IMR-90 (cell line): ENCODE measurements at regions not wholly inside any gene's neighbourhood (a gene's known extent, or its start where the extent isn't known, plus 50 kb on each side); places are given as distances from the start of the nearest gene placed in this dataset.

Source experiments
- ATAC-seq: fragments of 200-7000 bp; cut with Tn5 transposase; 2 replicates; pipeline ENCODE4 v1.9.1; 2020; ENCODE audit warnings: low read depth, mild to moderate bottlenecking, moderate library complexity
- BruUV-seq: library from RNA; stranded (reverse); fragments of 400-500 nt; replicated peaks from 2 replicates; lab custom pipeline; 2021; lab: Mats Ljungman, UMichigan
- CTCF ChIA-PET: fragments of 300-600 bp; formaldehyde crosslinking; extraction: SDS; loops from one replicate; lab custom pipeline; 2021; ENCODE audit warnings: antibody characterized with exemption; lab: Yijun Ruan, JAX
- POLR2A ChIA-PET: fragments of 300-600 bp; sonication (Branson Sonifier 250); formaldehyde crosslinking; loops from one replicate; lab custom pipeline; 2022; ENCODE audit warnings: antibody characterized with exemption; ENCODE audit not compliant: unreplicated experiment; lab: Charles Lee
- DNase-seq: peaks from one replicate; pipeline ENCODE4 v3.0.0; 2013
- H2AFZ ChIP-seq: replicated peaks from 2 replicates; pipeline ENCODE3; 2013; ENCODE audit warnings: low read length, mild to moderate bottlenecking; ENCODE audit not compliant: poor library complexity
- H2AK5ac ChIP-seq: 2 replicates; pipeline ENCODE4 v1.6.1; 2013; ENCODE audit warnings: low read depth, low read length, inconsistent platforms
- H2AK9ac ChIP-seq: replicated peaks from 2 replicates; pipeline ENCODE3; 2013; ENCODE audit warnings: mild to moderate bottlenecking, low read depth, low read length, moderate library complexity; ENCODE audit not compliant: poor library complexity
- H2BK120ac ChIP-seq: 2 replicates; pipeline ENCODE4 v1.6.1; 2013; ENCODE audit warnings: low read depth, low read length, inconsistent platforms
- H2BK15ac ChIP-seq: 3 replicates; pipeline ENCODE4 v1.6.1; 2013; ENCODE audit warnings: low read depth, low read length, inconsistent platforms
- H2BK20ac ChIP-seq: 2 replicates; pipeline ENCODE4 v1.6.1; 2013; ENCODE audit warnings: low read depth, mild to moderate bottlenecking, inconsistent platforms, low read length, moderate library complexity
- H2BK5ac ChIP-seq: 2 replicates; pipeline ENCODE4 v1.6.1; 2013; ENCODE audit warnings: mild to moderate bottlenecking, low read depth, low read length, inconsistent platforms; ENCODE audit not compliant: poor library complexity, severe bottlenecking
- H3K14ac ChIP-seq: replicated peaks from 2 replicates; pipeline ENCODE4 v1.6.1; 2013; ENCODE audit warnings: low read depth, low read length, inconsistent platforms
- H3K18ac ChIP-seq: 2 replicates; pipeline ENCODE4 v1.6.1; 2013; ENCODE audit warnings: low read depth, low read length, control low read depth
- H3K23ac ChIP-seq: 2 replicates; pipeline ENCODE4 v1.6.1; 2013; ENCODE audit warnings: low read depth, low read length, inconsistent platforms
- H3K27ac ChIP-seq: 2 replicates; pipeline ENCODE4 v1.5.1; 2013; ENCODE audit warnings: mild to moderate bottlenecking, control low read depth, low read length; ENCODE audit not compliant: insufficient read depth
- H3K27me3 ChIP-seq: 2 replicates; pipeline ENCODE4 v1.6.1; 2013; ENCODE audit warnings: low read length; ENCODE audit not compliant: control insufficient read depth, insufficient read depth
- H3K36me3 ChIP-seq: 2 replicates; pipeline ENCODE4 v1.6.1; 2013; ENCODE audit warnings: low read length, mixed read lengths; ENCODE audit not compliant: control insufficient read depth, insufficient read depth
- H3K4ac ChIP-seq: 2 replicates; pipeline ENCODE4 v1.6.1; 2013; ENCODE audit warnings: low read depth, low read length, inconsistent platforms
- H3K4me1 ChIP-seq: 2 replicates; pipeline ENCODE4 v1.6.1; 2013; ENCODE audit warnings: low read length, mixed read lengths; ENCODE audit not compliant: control insufficient read depth, insufficient read depth
- H3K4me2 ChIP-seq: 2 replicates; pipeline ENCODE4 v1.6.1; 2013; ENCODE audit warnings: low read depth, mild to moderate bottlenecking, control low read depth, low read length, moderate library complexity
- H3K4me3 ChIP-seq: 2 replicates; pipeline ENCODE4 v1.5.1; 2013; ENCODE audit warnings: low read depth, mild to moderate bottlenecking, control low read depth, low read length, moderate library complexity; ENCODE audit not compliant: insufficient read depth
- H3K56ac ChIP-seq: 2 replicates; pipeline ENCODE4 v1.6.1; 2013; ENCODE audit warnings: low read length, inconsistent platforms; ENCODE audit not compliant: insufficient read depth; ENCODE audit errors: extremely low read depth
- H3K79me1 ChIP-seq, 2 experiments: 2 replicates each; pipeline ENCODE4 v1.6.1; 2013; ENCODE audit warnings: low read length in 2 of 2, inconsistent platforms in 1 of 2, low read depth in 1 of 2
- H3K9ac ChIP-seq: 2 replicates; pipeline ENCODE4 v1.6.1; 2013; ENCODE audit warnings: low read depth, low read length, control low read depth
- H3K9me1 ChIP-seq: 2 replicates; pipeline ENCODE4 v1.6.1; 2013; ENCODE audit warnings: low read length, inconsistent platforms; ENCODE audit not compliant: insufficient read depth
- H3K9me3 ChIP-seq: 2 replicates; pipeline ENCODE4 v1.6.1; 2013; ENCODE audit warnings: low read length; ENCODE audit not compliant: control insufficient read depth, insufficient read depth
- H4K20me1 ChIP-seq: 2 replicates; pipeline ENCODE4 v1.6.1; 2013; ENCODE audit warnings: low read length, inconsistent platforms; ENCODE audit not compliant: insufficient read depth
- H4K5ac ChIP-seq: 2 replicates; pipeline ENCODE4 v1.6.1; 2013; ENCODE audit warnings: mild to moderate bottlenecking, low read depth, low read length, control low read depth
- H4K8ac ChIP-seq, 2 experiments: 2 replicates each; pipeline ENCODE4 v1.6.1; 2013; ENCODE audit warnings: low read depth in 2 of 2, low read length in 2 of 2, control low read depth in 1 of 2, inconsistent platforms in 1 of 2
- H4K91ac ChIP-seq: 2 replicates; pipeline ENCODE4 v1.6.1; 2013; ENCODE audit warnings: low read depth, low read length, inconsistent platforms; ENCODE audit not compliant: insufficient read depth
- MAZ ChIP-seq: IDR thresholded peaks from 2 replicates; pipeline ENCODE4 v1.6.1; 2012; ENCODE audit warnings: low read depth, mild to moderate bottlenecking, low read length, improper control_type of control experiment, moderate library complexity, borderline replicate concordance
- WGBS, 2 experiments: methylation state at CpG; one replicate each; pipeline versions ENCODE4 v1.1.5 to v1.1.7; 2013; ENCODE audit warnings: missing lambda C conversion rate in 2 of 2; ENCODE audit not compliant: insufficient read length in 1 of 2; ENCODE audit errors: extremely low coverage in 2 of 2; 5-methylcytosine and 5-hydroxymethylcytosine counted together
- dilution Hi-C: fragments of 300-500 bp; cut with HindIII; formaldehyde crosslinking; loops from one replicate; pipeline ENCODE4 v1.14.3; 2018; ENCODE audit warnings: low sequenced_read_pairs; ENCODE audit not compliant: unreplicated experiment
- in situ Hi-C: fragments of 300-500 bp; cut with MboI; formaldehyde crosslinking; loops from 3 replicates; pipeline ENCODE4 v1.14.3; 2019; ENCODE audit warnings: low sequenced_read_pairs, inconsistent platforms, mixed read lengths
- intact Hi-C: fragments of 100-400 bp; cut with micrococcal nuclease; formaldehyde crosslinking; loops from 2 replicates; pipeline ENCODE4 v1.10.0; 2022

DNA sequence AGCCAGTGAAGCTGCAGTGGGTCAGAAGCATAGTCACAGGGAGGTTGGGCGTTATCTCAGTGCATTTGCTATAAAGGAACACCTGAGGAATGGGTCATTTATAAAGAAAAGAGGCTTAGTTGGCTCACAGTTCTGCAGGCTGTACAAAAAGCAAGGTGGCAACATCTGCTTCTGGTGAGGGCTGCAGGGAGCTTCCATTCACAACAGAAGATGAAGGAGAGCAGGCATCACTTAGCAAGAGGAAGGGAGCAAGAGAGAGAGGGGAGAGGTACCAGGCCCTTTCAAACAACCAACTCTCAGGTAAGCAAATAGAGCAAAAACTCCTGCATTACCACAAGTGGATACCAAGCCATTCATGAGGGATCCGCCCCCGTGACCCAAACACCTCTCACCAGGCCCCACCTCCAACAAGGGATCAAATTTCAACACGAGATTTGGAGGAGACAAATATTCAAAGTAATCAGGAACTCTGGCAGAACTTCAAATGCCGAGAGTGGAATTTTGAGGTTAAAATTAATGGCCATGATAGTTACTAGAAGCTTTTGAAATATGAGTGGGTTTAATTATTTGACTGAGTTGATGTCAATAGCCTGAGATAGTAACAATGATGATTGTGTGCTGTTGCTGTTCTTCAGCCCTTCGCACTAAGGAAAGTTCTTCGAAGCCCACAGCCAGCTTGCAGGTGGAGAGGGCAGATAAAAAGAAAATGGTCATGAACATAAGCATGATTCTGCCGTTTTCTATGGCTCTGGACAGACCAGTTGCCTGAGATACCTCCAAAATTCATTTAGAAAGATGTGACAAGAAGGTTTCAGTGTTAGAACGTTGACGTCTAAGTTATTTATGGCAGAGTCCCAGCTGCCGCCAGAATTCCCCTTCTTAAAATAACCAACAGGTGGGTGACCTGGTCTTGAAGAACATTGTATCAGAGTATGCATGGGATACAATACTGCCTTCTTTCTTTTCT lies 55.3 kb upstream of the ADTRP start:
- no peak for ATAC-seq
- no peaks in the 10 kb centered on the region for H3K27me3 ChIP-seq
- H3K56ac ChIP-seq, result no peak overlapping the region
- H2AK9ac ChIP-seq, result no peak overlapping the region
- no peaks in the 10 kb centered on the region for H3K36me3 ChIP-seq
- TF ChIP-seq MAZ, result no peak
- H3K4me3 ChIP-seq, result no peak overlapping the region
- H2BK15ac ChIP-seq, result no peak overlapping the region
- no peak overlapping the region for H3K4me2 ChIP-seq
- H4K5ac ChIP-seq, result no peak overlapping the region
- BruUV-seq, result no TSS peak
- WGBS, 2 experiments, result 65% methylated on average over 3 of the region's 11 CpGs; no CpG with 5 or more reads in 1 of the 2 experiments
- no peak overlapping the region for H4K91ac ChIP-seq
- no peak overlapping the region for H3K27ac ChIP-seq
- no peaks in the 10 kb centered on the region for H3K79me1 ChIP-seq
- no peaks in the 10 kb centered on the region for H3K9me1 ChIP-seq
- no peak overlapping the region for H3K14ac ChIP-seq
- H2AK5ac ChIP-seq, result no peak overlapping the region
- H4K8ac ChIP-seq, result no peak overlapping the region
- H3K9ac ChIP-seq, result no peak overlapping the region
- CTCF ChIA-PET, result no interaction called here
- dilution Hi-C loops, result no loop called here
- intact Hi-C loops, result no loop called here
- POLR2A ChIA-PET, result no interaction called here
- H3K4me1 ChIP-seq, result no peaks in the 10 kb centered on the region
- H2BK120ac ChIP-seq, result no peak overlapping the region
- in situ Hi-C loops, result no loop called here
- H2BK20ac ChIP-seq, result no peak overlapping the region
- no peak overlapping the region for H3K18ac ChIP-seq
- no peak overlapping the region for H2BK5ac ChIP-seq
- H3K4ac ChIP-seq, result no peak overlapping the region
- no peaks in the 10 kb centered on the region for H4K20me1 ChIP-seq
- H2AFZ ChIP-seq, result no peak overlapping the region
- DNase-seq, result no peak
- peaks cover 9% of the 10 kb centered on the region for H3K9me3 ChIP-seq
- no peak overlapping the region for H3K23ac ChIP-seq
